Stimulated activated CD8-positive, alpha-beta memory T cell treated with anti-CD3 and anti-CD28 coated beads, Interleukin-7, amount 100 ng/mL, for 48 hours (primary cell): ENCODE measurements at regions not wholly inside any gene's neighbourhood (a gene's known extent, or its start where the extent isn't known, plus 50 kb on each side); places are given as distances from the start of the nearest gene placed in this dataset.

ENCODE experiments used
- DNase-seq, 2 donors: peaks; one replicate each; pipeline ENCODE4 v3.0.0-alpha.2; 2020; ENCODE audit warnings: low read depth in 1 of 2; ENCODE audit errors: extremely low read depth in 1 of 2

DNA sequence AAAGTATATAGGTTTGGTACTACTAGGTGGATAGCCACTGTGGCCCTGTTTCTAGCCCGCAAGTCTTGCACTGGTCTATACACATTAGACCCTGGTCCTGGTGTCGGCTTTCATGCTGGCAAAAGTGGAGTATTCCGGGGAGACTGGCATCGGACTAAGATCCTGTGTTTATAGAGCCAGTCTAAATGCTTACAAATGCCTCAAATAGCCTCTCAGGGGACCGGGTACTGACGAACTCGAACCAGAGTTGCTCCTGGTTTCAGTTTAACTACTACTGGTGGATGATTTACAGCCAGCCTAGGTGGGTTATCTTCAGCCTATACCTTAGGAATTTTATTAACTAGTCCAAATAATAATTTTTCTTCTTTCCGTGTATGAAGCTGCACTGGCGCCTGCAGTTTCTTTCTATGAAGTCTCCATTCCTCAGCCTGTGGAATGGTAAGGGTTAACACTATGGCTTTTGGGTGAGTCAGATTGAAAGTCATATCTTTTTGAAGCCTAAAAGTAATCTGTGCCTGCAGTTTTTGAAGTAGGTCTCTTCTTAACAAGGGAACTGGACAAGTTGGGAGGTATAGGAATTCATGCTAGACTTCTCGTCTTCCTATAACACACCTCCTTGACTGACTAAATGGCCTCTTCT is 51.3 kb downstream of the OR10H4 start:
- DNase-seq, result no peak

- peak in 1 of 2 donors; percentile 27 for DNase-seq
Measured at GRCh38 chr19:16001481-16002312, 52.9 kb downstream of the OR10H4 start.

- DNase-seq, result no peak
Measured at GRCh38 chr19:16002406-16003384, 53.9 kb downstream of the OR10H4 start.

- DNase-seq, result no peak
Measured at GRCh38 chr19:16003391-16003790, 54.6 kb downstream of the OR10H4 start.

DNA sequence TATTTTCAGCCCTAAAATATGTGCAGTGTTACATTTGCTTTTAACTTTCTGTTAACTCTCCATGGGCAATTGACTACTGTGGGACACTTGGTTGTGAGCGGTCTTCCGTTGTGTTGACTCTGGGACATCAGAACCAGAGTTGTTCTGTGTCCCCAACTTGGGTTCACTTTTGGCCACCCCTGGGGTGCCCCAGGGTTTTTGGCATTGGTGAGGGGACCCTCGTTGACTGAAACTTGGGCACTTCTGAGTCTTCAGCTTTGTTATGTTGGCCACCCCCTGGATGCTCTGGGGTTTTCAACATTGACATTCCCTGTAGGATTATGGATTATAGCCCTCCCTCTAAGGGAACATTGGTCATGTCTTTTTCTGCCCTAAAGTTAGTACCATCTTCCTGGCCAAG is 57.1 kb downstream of the OR10H4 start:
- no peak for DNase-seq

DNA sequence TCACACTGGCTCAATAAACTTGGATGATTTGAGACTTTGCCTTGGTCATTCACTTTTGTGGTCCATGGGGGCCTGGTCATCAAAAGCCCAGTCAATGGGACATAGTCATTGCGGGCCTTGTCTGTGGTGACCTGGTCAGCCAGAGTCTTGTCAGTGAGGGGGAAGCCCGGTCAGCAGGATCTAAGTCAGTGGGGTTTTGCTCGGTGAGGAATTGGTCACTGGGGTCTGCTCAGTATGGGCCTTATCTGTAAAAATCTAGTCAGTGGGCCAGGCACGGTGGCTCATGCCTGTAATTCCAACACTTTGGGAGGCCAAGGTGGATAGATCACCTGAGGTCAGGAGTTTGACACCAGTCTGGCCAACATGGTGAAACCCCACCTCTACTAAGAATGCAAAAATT is 63.7 kb upstream of the TPM4 start:
- DNase-seq, result no peak

GRCh38 chr19:16013181-16013850 is 63.0 kb upstream of the TPM4 start:
- no peak for DNase-seq

GRCh38 chr19:16013851-16014840 is 62.1 kb upstream of the TPM4 start:
- no peak for DNase-seq

DNA sequence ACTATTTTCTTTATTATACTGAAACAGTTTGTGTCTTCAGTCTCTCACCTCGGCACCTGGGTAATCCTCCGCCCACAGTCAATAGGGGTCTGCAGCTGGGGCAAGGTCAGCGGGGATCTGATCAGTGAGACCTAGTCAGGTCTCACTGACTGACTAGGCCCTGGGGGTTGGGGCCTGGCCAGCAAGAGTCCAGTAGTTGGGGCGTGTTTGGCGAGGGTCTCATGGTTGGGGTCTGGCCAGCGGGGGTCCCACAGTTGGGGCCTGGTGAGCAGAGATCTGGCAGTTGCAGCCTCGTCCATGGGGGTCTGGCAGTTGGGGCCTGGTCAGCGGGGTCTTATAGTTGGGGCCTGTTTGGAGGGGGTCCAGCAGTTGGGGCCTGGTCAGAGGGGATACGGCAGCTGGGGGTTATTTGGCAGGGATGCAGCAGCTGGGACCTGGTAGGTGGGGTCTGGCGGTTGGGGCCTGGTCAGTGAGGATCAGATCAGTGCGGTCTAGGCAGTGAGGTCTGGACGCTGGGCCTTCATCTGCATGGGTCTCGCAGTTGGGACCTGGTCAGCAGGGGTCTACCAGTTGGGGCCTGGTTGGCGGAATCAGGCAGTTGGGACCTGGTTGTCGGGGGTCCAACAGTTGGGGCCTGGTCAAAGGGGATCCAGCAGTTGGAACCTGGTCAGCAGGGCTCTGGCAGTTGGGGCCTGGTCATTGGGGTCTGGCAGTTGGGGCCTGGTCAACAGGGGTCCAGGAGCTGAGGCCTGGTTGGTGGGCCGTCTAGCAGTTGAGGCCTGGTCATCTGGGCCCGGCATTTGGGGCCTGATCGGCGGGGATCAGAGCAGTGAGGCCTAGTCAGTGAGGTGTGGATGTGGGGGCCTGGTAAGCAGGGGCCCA is 61.1 kb upstream of the TPM4 start:
- DNase-seq, result no peak

- no peak for DNase-seq
Measured at GRCh38 chr19:16015805-16016173, 60.5 kb upstream of the TPM4 start.

DNA sequence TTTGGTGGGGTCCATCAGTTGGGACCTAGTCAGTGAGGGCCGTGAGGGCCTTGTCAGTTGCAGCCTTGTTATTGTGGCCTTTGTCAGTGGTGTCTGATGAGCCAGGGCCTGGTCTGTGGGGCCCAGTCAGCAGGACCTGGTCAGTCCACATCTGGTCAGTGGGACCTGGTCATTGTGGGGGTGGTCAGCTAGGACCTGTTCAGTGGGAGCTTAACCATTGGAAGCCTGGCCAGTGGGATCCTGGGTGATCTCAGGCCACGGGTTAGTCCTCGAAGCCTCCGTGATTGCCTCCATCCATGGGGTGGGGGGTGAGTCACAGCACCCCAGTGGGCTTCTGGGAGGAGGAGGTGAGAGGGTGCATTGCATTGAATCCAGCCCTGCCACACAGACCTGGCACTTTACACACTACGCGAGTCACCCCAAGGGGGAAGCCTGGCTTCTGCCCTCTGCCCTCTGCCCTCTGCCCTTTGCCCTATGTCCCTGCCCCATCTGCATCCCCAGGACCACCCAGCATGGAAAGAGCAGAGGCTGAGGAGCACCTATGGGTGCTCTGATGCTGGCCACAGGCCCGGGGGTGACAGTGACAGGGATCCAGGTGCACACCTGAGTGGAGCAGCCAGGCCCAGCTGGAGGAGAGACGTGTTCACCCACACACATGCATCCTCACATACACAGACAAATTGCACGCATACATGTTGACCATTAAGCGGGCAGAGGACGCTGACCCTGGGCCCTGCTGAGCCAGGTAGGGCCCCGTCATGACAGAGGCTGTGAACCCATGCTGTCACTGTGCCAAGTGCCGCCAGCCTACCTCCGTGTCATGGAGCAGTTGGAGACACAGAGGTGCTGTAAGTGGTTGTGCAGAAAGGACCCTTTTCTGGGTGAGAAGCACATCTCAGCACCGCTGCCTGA is 59.8 kb upstream of the TPM4 start:
- no peak for DNase-seq

- DNase-seq, result no peak
Measured at GRCh38 chr19:16017138-16017490, 59.2 kb upstream of the TPM4 start.

- no peak for DNase-seq
Measured at GRCh38 chr19:16018106-16018755, 58.1 kb upstream of the TPM4 start.

DNA sequence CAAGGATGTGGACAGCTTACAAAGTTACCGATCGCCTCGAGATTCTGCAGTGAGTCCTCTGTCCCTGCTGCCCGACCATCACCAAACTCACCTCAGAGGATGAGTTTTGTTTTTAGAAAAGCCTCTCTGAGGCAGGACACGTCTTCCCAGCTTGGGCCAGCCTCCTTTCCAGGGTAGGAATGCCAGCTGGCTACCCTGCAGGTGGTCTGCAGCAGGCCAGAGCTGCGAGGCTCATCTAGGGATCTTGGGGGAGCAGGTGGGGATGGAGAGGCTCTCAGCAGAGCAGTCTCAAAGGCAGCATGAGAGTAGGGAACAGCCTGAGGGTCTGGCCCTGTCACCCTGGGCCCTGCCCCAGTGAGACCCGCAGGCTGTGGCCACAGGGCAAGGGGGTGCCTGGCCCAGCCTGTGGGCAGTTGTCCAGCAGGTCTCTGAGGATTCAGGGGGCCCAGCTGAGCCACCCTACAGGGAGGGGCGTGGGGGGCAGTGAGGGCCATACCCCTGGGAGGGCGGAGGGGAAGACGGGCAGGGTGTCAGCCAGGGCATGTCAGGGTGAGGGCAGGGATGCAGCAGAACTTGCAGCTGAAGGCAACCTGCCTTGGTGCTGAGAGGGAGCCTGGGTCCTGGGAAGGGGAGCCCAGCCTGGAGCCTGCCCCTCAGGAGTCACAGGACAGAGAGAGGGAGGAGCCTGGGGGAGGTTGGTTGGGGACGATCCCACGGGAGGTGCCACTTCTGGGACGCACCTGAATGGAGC is 57.3 kb upstream of the TPM4 start:
- no peak for DNase-seq

- no peak for DNase-seq
Measured at GRCh38 chr19:16019691-16020448, 56.4 kb upstream of the TPM4 start.

- DNase-seq, result no peak
Measured at GRCh38 chr19:16021796-16022195, 54.5 kb upstream of the TPM4 start.
